GM12878 (cell line): ENCODE measurements at regions not wholly inside any gene's neighbourhood (a gene's known extent, or its start where the extent isn't known, plus 50 kb on each side); places are given as distances from the start of the nearest gene placed in this dataset.

Experiments used
- CEBPB ChIP-seq, 2 experiments: fragments of 150-350 bp in 1 of 2; IDR thresholded peaks; 2 replicates each; pipeline ENCODE4 v1.6.1; 2012 to 2014; ENCODE audit warnings: low read depth in 2 of 2, low read length in 2 of 2, borderline replicate concordance in 1 of 2, inconsistent platforms in 1 of 2
- CREM ChIP-seq: IDR thresholded peaks from 2 replicates; pipeline ENCODE4 v1.6.1; 2014; ENCODE audit warnings: antibody characterized with exemption, low read depth
- EGR1 ChIP-seq, 2 experiments: IDR thresholded peaks; 1 replicate in 1 of 2; 2 replicates in 1 of 2; pipeline ENCODE4 v1.6.1; 2011 to 2012; ENCODE audit warnings: low read depth in 2 of 2, low read length in 2 of 2, borderline replicate concordance in 1 of 2, mild to moderate bottlenecking in 1 of 2, moderate library complexity in 1 of 2
- ETV6 ChIP-seq, 2 experiments: fragments of 450-650 bp in 1 of 2; IDR thresholded peaks in 1 of 2; conservative IDR thresholded peaks in 1 of 2; 2 replicates each; pipeline ENCODE4 v1.6.1; 2014; ENCODE audit warnings: antibody characterized with exemption in 1 of 2, borderline replicate concordance in 1 of 2, low read depth in 1 of 2, mild to moderate bottlenecking in 1 of 2, moderate library complexity in 1 of 2
- FOXM1 ChIP-seq: IDR thresholded peaks from 2 replicates; pipeline ENCODE4 v1.6.1; 2012; ENCODE audit warnings: low read depth, mild to moderate bottlenecking, inconsistent platforms, low read length, moderate library complexity
- HDAC6 ChIP-seq: fragments of 200-600 bp; sonication (generic); IDR thresholded peaks from one replicate; pipeline ENCODE4 v1.8.0; 2017; ENCODE audit warnings: antibody characterized with exemption; ENCODE audit not compliant: unreplicated experiment
- IRF3 ChIP-seq: fragments of 450-650 bp; IDR thresholded peaks from 2 replicates; pipeline ENCODE4 v1.6.1; 2014; ENCODE audit warnings: mild to moderate bottlenecking
- IRF4 ChIP-seq: IDR thresholded peaks from 2 replicates; pipeline ENCODE4 v1.6.1; 2011; ENCODE audit warnings: low read depth, low read length
- KAT2A ChIP-seq: conservative IDR thresholded peaks from 2 replicates; pipeline ENCODE4 v1.6.1; 2011; ENCODE audit warnings: low read depth, low read length; ENCODE audit not compliant: control insufficient read depth
- KLF5 ChIP-seq: fragments of 450-650 bp; IDR thresholded peaks from 2 replicates; pipeline ENCODE4 v1.6.1; 2014; ENCODE audit warnings: mild to moderate bottlenecking; ENCODE audit not compliant: partially characterized antibody
- LARP7 ChIP-seq: fragments of 450-650 bp; IDR thresholded peaks from 2 replicates; pipeline ENCODE4 v1.6.1; 2017; ENCODE audit warnings: mild to moderate bottlenecking
- MTA2 ChIP-seq: fragments of 450-650 bp; IDR thresholded peaks from 2 replicates; pipeline ENCODE4 v1.6.1; 2016; ENCODE audit warnings: low read depth, mild to moderate bottlenecking, moderate library complexity
- NFIC ChIP-seq: IDR thresholded peaks from 2 replicates; pipeline ENCODE4 v1.6.1; 2012; ENCODE audit warnings: low read depth, mild to moderate bottlenecking, inconsistent platforms, low read length, moderate library complexity
- NR2C1 ChIP-seq: fragments of 450-650 bp; IDR thresholded peaks from 2 replicates; pipeline ENCODE4 v1.6.1; 2017; ENCODE audit warnings: antibody characterized with exemption, mild to moderate bottlenecking, moderate library complexity
- NR2F1 ChIP-seq: fragments of 450-650 bp; conservative IDR thresholded peaks from 2 replicates; pipeline ENCODE4 v1.6.1; 2017; ENCODE audit warnings: mild to moderate bottlenecking
- POLR2AphosphoS2 ChIP-seq: IDR thresholded peaks from 2 replicates; pipeline ENCODE4 v1.6.1; 2011; ENCODE audit warnings: low read depth, mild to moderate bottlenecking, low read length, improper control_type of control experiment, moderate library complexity
- PRDM15 ChIP-seq: fragments of 450-650 bp; formaldehyde crosslinking; IDR thresholded peaks from 2 replicates; pipeline ENCODE4 v1.4.0; 2020; ENCODE audit warnings: mild to moderate bottlenecking, moderate library complexity
- REST ChIP-seq: IDR thresholded peaks from 2 replicates; pipeline ENCODE4 v1.6.1; 2012; ENCODE audit warnings: mild to moderate bottlenecking, low read depth, low read length
- SIN3A ChIP-seq: IDR thresholded peaks from 2 replicates; pipeline ENCODE4 v1.6.1; 2012; ENCODE audit warnings: low read depth, low read length, improper control_type of control experiment
- SMARCA5 ChIP-seq: fragments of 450-650 bp; IDR thresholded peaks from 2 replicates; pipeline ENCODE4 v1.6.1; 2017; ENCODE audit warnings: mild to moderate bottlenecking
- TARDBP ChIP-seq: IDR thresholded peaks from 2 replicates; pipeline ENCODE4 v1.6.1; 2016; ENCODE audit warnings: borderline replicate concordance
- YBX1 ChIP-seq: fragments of 450-650 bp; IDR thresholded peaks from 2 replicates; pipeline ENCODE4 v1.6.1; 2016; ENCODE audit warnings: antibody characterized with exemption
- ZBTB33 ChIP-seq: fragments of 450-650 bp; IDR thresholded peaks from 2 replicates; pipeline ENCODE4 v1.6.1; 2017; ENCODE audit warnings: mild to moderate bottlenecking
- ZNF622 ChIP-seq: fragments of 450-650 bp; IDR thresholded peaks from 2 replicates; pipeline ENCODE4 v1.6.1; 2017; ENCODE audit warnings: mild to moderate bottlenecking, inconsistent platforms

GRCh38 chr10:53069013-53069412, 296.4 kb upstream of the MBL2 start (continued):
- TF ChIP-seq NR2F1 = 0 out of 2 replicates have a peak, but pooled peaks have one; percentile 46
- TF ChIP-seq ZBTB33 = no peak
- no peak for TF ChIP-seq YBX1
- TF ChIP-seq TARDBP = no peak
- no peak for TF ChIP-seq HDAC6
- no peak for TF ChIP-seq ZNF622
- no peak for TF ChIP-seq CEBPB (IDR thresholded peaks at IDR 0.05; ENCODE audit: borderline replicate concordance in 1 of 2, low read depth in 2 of 2, low read length in 2 of 2)
- no peak for TF ChIP-seq NFIC
- no peak for TF ChIP-seq PRDM15 (CRISPR knock-in tag)
- TF ChIP-seq LARP7 = no peak
- TF ChIP-seq SIN3A = no peak
- TF ChIP-seq SMARCA5 = no peak
- TF ChIP-seq IRF3 = no peak
- TF ChIP-seq REST = no peak
- no peak for TF ChIP-seq IRF4
- TF ChIP-seq POLR2AphosphoS2 = no peak
- TF ChIP-seq FOXM1 = no peak
- no peak for TF ChIP-seq NR2C1
- TF ChIP-seq KLF5 = no peak
- no peak for TF ChIP-seq CREM
- no peak for TF ChIP-seq EGR1 (IDR thresholded peaks at IDR 0.05; ENCODE audit: borderline replicate concordance in 1 of 2, low read depth in 2 of 2, low read length in 2 of 2)
- TF ChIP-seq ETV6 (conservative IDR thresholded peaks at IDR 0.05 in 1 of 2, IDR thresholded peaks at IDR 0.05 in 1 of 2; ENCODE audit: borderline replicate concordance in 1 of 2, low read depth in 1 of 2) = no peak
- TF ChIP-seq KAT2A = no peak
- peak; percentile 97 for TF ChIP-seq MTA2
